Skeletal muscle satellite cell (primary cell): ENCODE measurements at regions not wholly inside any gene's neighbourhood (a gene's known extent, or its start where the extent isn't known, plus 50 kb on each side); places are given as distances from the start of the nearest gene placed in this dataset.

Source experiments
- H3K27me3 ChIP-seq: 2 replicates; pipeline ENCODE4 v1.7.0; 2013; ENCODE audit warnings: low read length; ENCODE audit not compliant: control insufficient read depth, insufficient read depth
- H3K36me3 ChIP-seq: 2 replicates; pipeline ENCODE4 v1.7.0; 2013; ENCODE audit warnings: mild to moderate bottlenecking, control low read depth, low read length; ENCODE audit not compliant: insufficient read depth
- H3K4me1 ChIP-seq: 2 replicates; pipeline ENCODE4 v1.7.0; 2013; ENCODE audit warnings: low read length; ENCODE audit not compliant: control insufficient read depth, insufficient read depth
- H3K4me2 ChIP-seq: 2 replicates; pipeline ENCODE4 v1.7.0; 2013; ENCODE audit warnings: mild to moderate bottlenecking, low read length
- H3K4me3 ChIP-seq: 2 replicates; pipeline ENCODE4 v1.7.0; 2013; ENCODE audit warnings: low read length
- H3K9ac ChIP-seq: 2 replicates; pipeline ENCODE4 v1.7.0; 2013; ENCODE audit warnings: mild to moderate bottlenecking, low read depth, low read length, moderate library complexity
- H3K9me3 ChIP-seq: replicated peaks from 2 replicates; pipeline ENCODE4 v1.7.0; 2013; ENCODE audit warnings: mild to moderate bottlenecking, control low read depth, low read length

DNA sequence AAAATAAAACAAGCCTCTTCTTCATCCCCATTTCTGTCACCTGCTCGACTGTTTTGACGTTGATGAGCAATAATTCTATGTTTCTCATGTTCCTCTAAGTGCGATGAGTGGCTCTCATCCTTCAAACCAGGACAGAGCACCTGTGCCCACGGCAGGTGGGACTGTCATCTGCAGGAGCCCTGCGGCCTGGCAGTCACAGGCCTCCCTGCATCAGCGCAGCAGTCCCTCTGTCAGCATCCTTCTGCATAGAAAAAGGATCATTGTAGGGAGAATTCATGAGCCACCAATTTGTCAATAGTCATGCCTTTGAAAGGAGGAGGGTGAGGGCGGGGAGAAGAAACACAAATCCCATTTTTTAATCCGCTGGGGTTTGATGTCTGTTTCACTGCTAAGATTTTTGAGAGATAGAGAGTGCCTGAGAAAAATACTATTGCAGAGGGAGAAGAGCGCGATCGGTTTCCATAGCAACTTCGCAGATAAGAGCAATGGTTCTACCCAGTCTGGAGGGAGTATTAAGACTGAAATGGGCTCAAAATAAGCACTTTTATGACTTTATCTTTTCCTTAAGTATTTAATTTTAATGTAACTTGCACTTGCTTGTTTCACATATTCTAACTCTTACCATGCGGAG is 234.3 kb upstream of the NCKAP5 start:
- no peaks in the 10 kb centered on the region for H3K9me3 ChIP-seq
- no peaks in the 10 kb centered on the region for H3K36me3 ChIP-seq
- no peak overlapping the region for H3K4me2 ChIP-seq
- H3K4me1 ChIP-seq: no peaks in the 10 kb centered on the region
- no peak overlapping the region for H3K9ac ChIP-seq
- no peaks in the 10 kb centered on the region for H3K27me3 ChIP-seq
- no peak overlapping the region for H3K4me3 ChIP-seq

DNA sequence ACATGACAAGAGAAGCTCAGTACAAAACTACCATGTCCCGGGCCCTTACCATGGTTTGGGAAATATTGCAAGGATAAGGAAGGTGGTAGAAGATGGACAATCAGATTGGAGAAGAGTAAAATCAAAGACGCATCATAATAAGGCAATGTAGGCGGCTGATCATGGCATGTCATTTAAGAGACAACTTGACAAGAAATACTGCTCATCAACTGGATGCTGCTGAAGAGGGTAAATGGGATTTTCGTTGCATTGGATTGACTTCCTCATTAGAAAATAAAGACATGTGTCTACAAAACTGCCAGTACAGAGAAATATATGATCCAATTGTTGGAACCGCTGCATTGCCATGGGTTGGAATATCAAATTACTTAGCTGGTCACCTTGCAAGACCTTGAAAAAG is 238.3 kb upstream of the NCKAP5 start:
- Histone ChIP-seq H3K36me3 (no peaks in the 10 kb centered on the region), H3K9ac (no peak overlapping the region), H3K4me1 (no peaks in the 10 kb centered on the region), H3K27me3 (no peaks in the 10 kb centered on the region), H3K4me3 (no peak overlapping the region), H3K9me3 (no peaks in the 10 kb centered on the region), H3K4me2 (no peak overlapping the region)

- Histone ChIP-seq H3K4me3 (no peak overlapping the region), H3K36me3 (no peaks in the 10 kb centered on the region), H3K27me3 (no peaks in the 10 kb centered on the region), H3K4me2 (no peak overlapping the region), H3K4me1 (peaks cover 16% of the 10 kb centered on the region), H3K9me3 (no peaks in the 10 kb centered on the region), H3K9ac (no peak overlapping the region)
These were observed 241.2 kb upstream of the NCKAP5 start for GRCh38 chr2:133809485-133809884.

DNA sequence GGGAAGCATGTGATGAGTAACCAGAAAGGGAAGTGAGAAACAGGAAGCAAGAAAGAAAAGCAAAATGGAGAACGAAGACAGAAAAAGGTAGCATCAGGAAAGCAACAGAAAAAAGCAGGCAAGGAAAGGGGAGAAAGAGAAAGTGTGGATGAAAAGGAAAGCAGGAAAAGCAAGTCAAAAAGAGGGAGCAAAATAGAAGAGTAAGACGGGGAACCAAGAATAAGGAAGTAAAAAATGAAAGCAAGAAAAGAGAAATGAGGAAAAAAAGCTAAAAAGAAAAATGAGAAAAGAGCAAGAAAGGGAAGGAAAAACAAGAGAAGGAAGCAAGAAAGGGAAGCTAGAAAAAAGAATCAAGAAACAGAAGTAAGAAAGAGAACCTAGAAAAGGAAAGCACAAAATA is 242.3 kb upstream of the NCKAP5 start:
- Histone ChIP-seq H3K4me3 (no peak overlapping the region), H3K4me1 (peaks cover 16% of the 10 kb centered on the region), H3K36me3 (no peaks in the 10 kb centered on the region), H3K9ac (no peak overlapping the region), H3K4me2 (no peak overlapping the region), H3K27me3 (no peaks in the 10 kb centered on the region), H3K9me3 (no peaks in the 10 kb centered on the region)

DNA sequence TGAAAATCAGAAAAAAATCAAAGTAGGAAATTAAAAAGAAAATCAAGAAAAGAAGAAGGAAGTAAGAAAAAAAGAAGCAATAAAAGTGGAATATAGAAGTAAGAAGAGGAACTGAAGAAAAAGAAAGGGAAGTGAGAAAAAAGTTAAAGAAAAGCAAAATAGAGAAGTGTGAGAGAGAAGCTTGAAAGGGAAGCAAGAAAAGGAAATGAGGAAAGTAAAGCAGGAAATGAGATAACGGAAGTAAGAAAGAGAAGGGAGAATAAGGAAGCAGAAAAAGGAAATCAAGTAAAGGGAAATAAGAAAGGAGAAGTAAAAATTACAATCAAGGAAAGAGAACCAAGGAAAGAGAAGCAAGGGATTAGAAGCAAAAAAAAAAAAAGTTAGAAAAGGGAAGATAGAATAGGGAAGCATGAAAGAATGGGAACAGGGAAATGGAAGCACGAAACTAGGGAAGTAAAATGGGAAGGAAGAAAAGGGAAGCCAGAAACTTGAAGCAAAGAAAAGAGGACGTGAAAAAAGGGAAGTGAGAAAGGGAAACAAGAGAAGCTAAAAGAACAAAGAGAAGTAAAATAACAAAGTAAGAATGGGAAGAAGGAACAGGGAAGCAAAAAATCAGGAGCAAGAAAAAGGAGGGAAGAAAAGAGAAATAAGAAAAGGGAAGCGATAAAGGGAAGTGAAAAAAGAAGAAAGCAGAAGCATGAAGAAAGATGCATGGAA is 243.3 kb upstream of the NCKAP5 start:
- Histone ChIP-seq H3K9ac (no peak overlapping the region), H3K4me1 (peaks cover 20% of the 10 kb centered on the region), H3K9me3 (no peaks in the 10 kb centered on the region), H3K27me3 (no peaks in the 10 kb centered on the region), H3K4me3 (no peak overlapping the region), H3K4me2 (no peak overlapping the region), H3K36me3 (no peaks in the 10 kb centered on the region)

DNA sequence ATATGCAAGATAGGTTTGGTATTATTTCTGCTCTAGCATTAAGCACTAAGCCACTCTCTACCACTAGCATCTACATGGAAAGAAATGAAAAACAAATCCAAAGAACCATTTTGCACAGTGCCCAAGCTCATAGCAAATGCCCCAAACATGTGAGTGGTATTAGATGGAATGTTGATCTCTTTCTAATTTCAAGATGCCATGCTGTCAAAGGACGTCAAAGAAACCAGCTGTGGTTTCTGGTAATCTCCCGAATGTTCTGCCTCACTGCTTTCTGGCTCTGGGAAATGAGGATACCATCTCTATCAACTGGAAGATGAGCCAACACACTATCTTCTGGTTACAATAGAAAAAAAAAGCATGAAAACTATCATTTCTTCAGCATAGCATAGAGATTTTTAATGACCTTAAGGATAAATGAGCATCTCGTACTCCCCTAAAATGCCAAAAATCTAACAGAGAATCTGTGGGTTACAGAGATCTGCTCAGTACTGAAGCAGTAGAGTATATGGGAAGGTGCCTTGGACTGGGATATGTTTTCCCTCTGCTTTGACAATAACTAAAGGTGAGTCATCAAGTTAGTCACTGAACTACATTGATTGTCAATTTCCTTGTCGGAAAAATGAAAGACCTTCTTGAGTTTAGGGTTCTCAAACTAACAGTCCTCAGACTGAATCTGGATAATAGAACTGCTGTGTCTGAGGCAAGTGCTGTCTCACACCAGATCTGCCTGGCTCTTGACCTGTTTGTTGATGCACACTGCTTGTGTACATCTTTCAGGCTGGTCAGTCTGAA is 244.8 kb upstream of the NCKAP5 start:
- no peaks in the 10 kb centered on the region for H3K27me3 ChIP-seq
- no peak overlapping the region for H3K4me3 ChIP-seq
- no peaks in the 10 kb centered on the region for H3K36me3 ChIP-seq
- H3K9ac ChIP-seq: no peak overlapping the region
- H3K9me3 ChIP-seq: no peaks in the 10 kb centered on the region
- no peak overlapping the region for H3K4me2 ChIP-seq
- peaks cover 33% of the 10 kb centered on the region for H3K4me1 ChIP-seq

DNA sequence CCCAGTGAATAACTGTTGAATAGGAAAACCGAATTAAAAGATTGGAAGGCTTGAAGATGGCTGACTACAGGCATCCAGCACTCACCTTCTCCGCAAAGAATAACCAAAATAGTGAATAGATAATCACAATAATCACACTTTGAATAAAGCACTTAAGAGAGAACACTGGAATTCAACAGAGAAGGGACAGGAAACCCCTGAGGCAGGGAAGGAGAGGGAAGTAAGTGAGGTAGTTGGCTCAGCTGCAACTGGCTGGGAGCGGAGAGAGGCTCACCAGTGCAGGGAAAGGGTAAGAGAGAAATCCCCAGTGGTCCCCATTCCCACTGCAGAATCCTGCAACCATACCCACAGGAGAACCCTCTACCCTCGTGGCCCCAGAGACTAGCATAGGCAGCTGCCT is 246.6 kb upstream of the NCKAP5 start:
- no peaks in the 10 kb centered on the region for H3K36me3 ChIP-seq
- no peak overlapping the region for H3K4me2 ChIP-seq
- H3K27me3 ChIP-seq: no peaks in the 10 kb centered on the region
- no peaks in the 10 kb centered on the region for H3K9me3 ChIP-seq
- H3K9ac ChIP-seq: no peak overlapping the region
- H3K4me1 ChIP-seq: peaks cover 50% of the 10 kb centered on the region
- no peak overlapping the region for H3K4me3 ChIP-seq

- no peaks in the 10 kb centered on the region for H3K9me3 ChIP-seq
- no peak overlapping the region for H3K4me2 ChIP-seq
- H3K4me1 ChIP-seq: peaks cover 61% of the 10 kb centered on the region
- no peak overlapping the region for H3K9ac ChIP-seq
- no peak overlapping the region for H3K4me3 ChIP-seq
- H3K36me3 ChIP-seq: no peaks in the 10 kb centered on the region
- no peaks in the 10 kb centered on the region for H3K27me3 ChIP-seq
These were observed 247.8 kb upstream of the NCKAP5 start for GRCh38 chr2:133816037-133816436.

GRCh38 chr2:133817680-133818566 is 249.7 kb upstream of the NCKAP5 start:
- peak overlapping the region; percentile 67 for H3K4me2 ChIP-seq
- H3K9ac ChIP-seq: peak overlapping the region; percentile 53
- no peaks in the 10 kb centered on the region for H3K36me3 ChIP-seq
- no peaks in the 10 kb centered on the region for H3K9me3 ChIP-seq
- H3K4me1 ChIP-seq: peaks cover 63% of the 10 kb centered on the region
- H3K27me3 ChIP-seq: no peaks in the 10 kb centered on the region
- peak overlapping the region; percentile 38 for H3K4me3 ChIP-seq

- Histone ChIP-seq H3K36me3 (no peaks in the 10 kb centered on the region), H3K9ac (peak overlapping the region; percentile 53), H3K4me2 (peak overlapping the region; percentile 67), H3K9me3 (no peaks in the 10 kb centered on the region), H3K27me3 (no peaks in the 10 kb centered on the region), H3K4me3 (peak overlapping the region; percentile 38), H3K4me1 (peaks cover 56% of the 10 kb centered on the region)
These were observed 250.4 kb upstream of the NCKAP5 start for GRCh38 chr2:133818661-133819060.

GRCh38 chr2:133819906-133820305 is 251.6 kb upstream of the NCKAP5 start:
- Histone ChIP-seq H3K4me1 (peaks cover 55% of the 10 kb centered on the region), H3K9me3 (no peaks in the 10 kb centered on the region), H3K4me2 (no peak overlapping the region), H3K36me3 (no peaks in the 10 kb centered on the region), H3K9ac (no peak overlapping the region), H3K27me3 (no peaks in the 10 kb centered on the region), H3K4me3 (no peak overlapping the region)
